KMS-11 (cell line): ENCODE measurements at regions not wholly inside any gene's neighbourhood (a gene's known extent, or its start where the extent isn't known, plus 50 kb on each side); places are given as distances from the start of the nearest gene placed in this dataset.

Experiments used
- H2AFZ ChIP-seq: fragments of 200-600 bp; sonication (generic); 2 replicates; pipeline ENCODE4 v1.6.1; 2016; ENCODE audit warnings: antibody characterized with exemption, mixed run types, low read depth
- H3K27ac ChIP-seq: fragments of 200-600 bp; sonication (generic); 2 replicates; pipeline ENCODE4 v1.6.1; 2016; ENCODE audit warnings: mild to moderate bottlenecking, mixed run types
- H3K27me3 ChIP-seq: fragments of 200-600 bp; sonication (generic); 2 replicates; pipeline ENCODE4 v1.6.1; 2017; ENCODE audit warnings: mild to moderate bottlenecking, low read depth, mixed run types, moderate library complexity; ENCODE audit not compliant: insufficient read depth
- H3K36me3 ChIP-seq: fragments of 200-600 bp; sonication (generic); 2 replicates; pipeline ENCODE4 v1.6.1; 2017; ENCODE audit warnings: mild to moderate bottlenecking, mixed run types; ENCODE audit not compliant: insufficient read depth
- H3K4me1 ChIP-seq: fragments of 200-600 bp; sonication (generic); 2 replicates; pipeline ENCODE4 v1.6.1; 2016; ENCODE audit warnings: mild to moderate bottlenecking, low read depth, mixed run types; ENCODE audit not compliant: poor library complexity, severe bottlenecking
- H3K4me2 ChIP-seq: fragments of 200-600 bp; sonication (generic); 2 replicates; pipeline ENCODE4 v1.7.0; 2016; ENCODE audit warnings: mild to moderate bottlenecking, mixed run types
- H3K4me3 ChIP-seq: fragments of 200-600 bp; sonication (generic); IDR thresholded peaks from 2 replicates; pipeline ENCODE4 v1.6.1; 2017; ENCODE audit warnings: low read depth, low read length, mixed read lengths; ENCODE audit not compliant: insufficient read depth
- H3K79me2 ChIP-seq: fragments of 200-600 bp; sonication (generic); 2 replicates; pipeline ENCODE4 v1.6.1; 2016; ENCODE audit warnings: low read depth, mixed run types; ENCODE audit not compliant: insufficient read depth
- H3K9ac ChIP-seq: fragments of 200-600 bp; sonication (generic); 2 replicates; pipeline ENCODE4 v1.6.1; 2016; ENCODE audit warnings: mild to moderate bottlenecking, mixed run types
- H4K20me1 ChIP-seq: fragments of 200-600 bp; sonication (generic); 2 replicates; pipeline ENCODE4 v1.6.1; 2016; ENCODE audit warnings: mild to moderate bottlenecking, mixed run types; ENCODE audit not compliant: insufficient read depth
- CTCF ChIP-seq: fragments of 200-600 bp; sonication (generic); conservative IDR thresholded peaks from 2 replicates; pipeline ENCODE4 v1.6.1; 2017; ENCODE audit warnings: low read depth, mild to moderate bottlenecking, antibody characterized with exemption, low read length, moderate library complexity, mixed read lengths

DNA sequence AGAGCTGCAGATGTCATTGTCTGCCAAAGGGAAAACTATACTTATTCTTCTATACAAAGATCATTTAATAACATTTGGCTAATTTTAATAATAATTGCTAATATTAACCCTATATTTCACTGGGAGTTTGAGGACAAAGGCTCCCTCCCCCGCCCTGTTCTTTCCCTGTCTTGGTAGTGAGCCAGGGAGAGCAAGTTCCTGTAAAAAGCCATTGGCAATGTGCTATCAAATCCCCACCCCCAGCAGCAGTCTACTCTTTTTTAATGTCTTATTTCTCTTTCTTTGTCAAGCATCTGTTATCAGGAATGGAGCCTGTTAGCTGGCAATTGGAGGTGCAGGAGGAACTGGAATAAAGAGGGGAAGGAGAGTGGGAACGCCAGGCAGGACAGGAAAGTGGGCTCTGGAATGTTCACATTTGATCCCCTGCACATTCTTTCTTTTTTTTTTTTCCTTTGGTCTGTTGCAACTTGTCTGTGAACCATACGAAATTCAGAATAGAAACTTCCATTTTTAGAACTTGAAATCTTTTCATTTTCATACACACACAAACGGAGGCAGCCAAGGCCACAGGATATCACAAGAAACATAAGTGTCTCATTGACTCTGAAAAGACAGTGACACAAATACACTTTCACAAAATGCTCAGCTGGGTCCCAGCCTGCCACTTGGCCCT lies 664.8 kb upstream of the ZNF608 start:
- Histone ChIP-seq H3K4me3 (no peak overlapping the region), H3K36me3 (no peaks in the 10 kb centered on the region), H3K9ac (peak overlapping the region; percentile 40), H4K20me1 (no peaks in the 10 kb centered on the region), H3K4me1 (peaks cover 64% of the 10 kb centered on the region), H3K4me2 (peak overlapping the region; percentile 95), H3K27me3 (no peaks in the 10 kb centered on the region), H2AFZ (peak overlapping the region; percentile 20; the same call in 1 of the 2 replicates), H3K27ac (peak overlapping the region; percentile 72), H3K79me2 (no peaks in the 10 kb centered on the region)
- no peak for TF ChIP-seq CTCF

DNA sequence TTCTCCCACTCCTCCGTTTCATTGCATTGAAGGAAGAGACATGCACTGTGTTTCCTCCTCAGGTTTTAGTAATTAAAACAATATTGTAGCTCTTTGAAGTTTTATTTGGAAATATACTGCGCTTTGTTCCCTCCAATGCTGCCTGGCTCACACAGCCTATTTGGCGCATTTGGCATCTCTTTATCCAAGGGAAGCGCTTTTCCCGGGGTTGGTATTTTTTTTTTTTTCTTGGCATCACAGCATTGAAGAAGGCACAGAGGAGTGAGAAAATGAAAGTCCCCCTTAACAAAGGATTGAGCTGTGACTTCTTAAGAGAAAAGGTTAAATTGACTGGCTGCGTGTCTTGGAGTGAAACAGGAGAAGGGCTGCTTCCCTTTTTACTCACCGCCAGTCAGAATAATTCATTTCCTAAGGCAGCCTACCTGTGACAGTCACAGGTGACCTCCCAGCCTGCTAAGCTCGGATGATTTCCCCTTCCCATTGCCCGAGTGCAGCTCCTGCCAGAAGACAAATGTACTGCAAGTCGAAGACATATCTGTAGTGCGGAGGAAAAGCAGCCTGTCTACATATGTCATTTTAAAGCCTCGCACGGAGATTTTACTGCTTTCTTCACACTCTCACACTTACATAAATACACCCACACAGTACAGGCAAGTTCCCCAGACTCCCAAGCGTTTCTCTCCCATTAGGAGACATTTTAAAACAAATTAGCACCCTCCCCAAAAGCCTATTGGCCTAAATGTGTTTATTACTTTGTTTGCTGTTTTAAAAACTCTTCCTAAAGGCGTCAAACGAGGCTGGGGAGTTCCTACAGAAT lies 665.5 kb upstream of the ZNF608 start:
- peaks cover 64% of the 10 kb centered on the region for H3K4me1 ChIP-seq

DNA sequence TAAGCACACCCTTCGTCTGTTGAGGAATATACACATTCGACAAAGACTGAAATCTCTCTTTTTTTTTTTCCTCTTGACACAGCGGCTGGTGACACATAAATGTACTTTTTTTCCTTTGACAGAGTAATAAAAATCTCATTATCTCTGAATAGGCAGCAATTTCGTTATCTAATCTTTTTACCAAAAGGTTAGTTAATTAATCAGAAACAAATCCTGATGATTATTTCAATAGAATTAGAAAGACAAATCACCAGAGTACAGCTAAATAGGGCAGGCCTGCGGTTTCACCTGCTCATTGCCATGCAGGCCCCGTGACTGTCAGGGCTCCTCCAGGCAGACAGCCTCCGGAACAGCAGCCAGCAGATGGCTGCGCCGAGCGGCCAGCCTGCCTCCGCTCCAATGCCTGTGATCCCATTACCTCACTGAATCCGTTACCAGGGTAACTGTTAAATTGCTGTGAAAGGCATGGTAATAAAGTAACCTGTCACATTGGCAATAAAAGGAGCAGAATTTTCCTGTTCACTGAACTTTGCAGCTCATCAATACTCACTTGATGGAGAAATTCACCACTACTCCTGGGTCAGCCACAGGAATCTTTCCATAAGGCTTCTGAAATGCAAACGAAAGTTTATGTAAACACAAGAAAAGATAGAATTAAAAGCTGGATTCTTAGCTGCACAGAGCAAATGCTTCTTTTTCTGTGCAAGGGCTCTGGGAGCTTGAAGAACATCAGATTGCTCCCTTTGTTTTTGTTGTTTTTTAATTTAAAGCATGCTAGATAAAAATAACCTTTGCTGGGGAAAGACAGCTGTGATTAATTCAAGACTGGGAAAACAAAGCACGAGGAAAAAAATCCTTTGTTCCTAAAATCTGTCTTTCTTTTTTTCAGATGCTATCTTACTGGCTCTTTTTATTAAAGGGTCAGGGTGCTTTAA lies 666.4 kb upstream of the ZNF608 start:
- no peaks in the 10 kb centered on the region for H3K36me3 ChIP-seq

More for the DNA sequence above, 665.5 kb upstream of the ZNF608 start:
- TF ChIP-seq CTCF = no peak
- peak overlapping the region; percentile 20; the same call in 1 of the 2 replicates for H2AFZ ChIP-seq
- H3K79me2 ChIP-seq = no peaks in the 10 kb centered on the region
- H3K36me3 ChIP-seq = no peaks in the 10 kb centered on the region
- H3K27ac ChIP-seq = peak overlapping the region; percentile 72
- H3K9ac ChIP-seq = peak overlapping the region; percentile 40; the same call in 1 of the 2 replicates
- peak overlapping the region; percentile 95 for H3K4me2 ChIP-seq
- no peaks in the 10 kb centered on the region for H4K20me1 ChIP-seq
- no peaks in the 10 kb centered on the region for H3K27me3 ChIP-seq
- H3K4me3 ChIP-seq = no peak overlapping the region

More for the DNA sequence above, 666.4 kb upstream of the ZNF608 start:
- peak overlapping the region; percentile 20; the same call in 1 of the 2 replicates for H2AFZ ChIP-seq
- no peaks in the 10 kb centered on the region for H3K27me3 ChIP-seq
- TF ChIP-seq CTCF = no peak
- no peaks in the 10 kb centered on the region for H4K20me1 ChIP-seq
- H3K9ac ChIP-seq = peak overlapping the region; percentile 40; the same call in 1 of the 2 replicates
- H3K79me2 ChIP-seq = no peaks in the 10 kb centered on the region
- no peak overlapping the region for H3K4me3 ChIP-seq
- peak overlapping the region; percentile 72; the same call in 1 of the 2 replicates for H3K27ac ChIP-seq
- H3K4me2 ChIP-seq = peak overlapping the region; percentile 95
- peaks cover 58% of the 10 kb centered on the region for H3K4me1 ChIP-seq
